Osteoblast (primary cell): ENCODE measurements at regions not wholly inside any gene's neighbourhood (a gene's known extent, or its start where the extent isn't known, plus 50 kb on each side); places are given as distances from the start of the nearest gene placed in this dataset.

Source experiments
- DNase-seq: peaks from one replicate; pipeline ENCODE4 v3.0.0; 2011; ENCODE audit warnings: low spot score, mixed read lengths; ENCODE audit not compliant: insufficient read length; ENCODE audit errors: missing footprints
- H2AFZ ChIP-seq: 2 replicates; pipeline ENCODE4 v1.6.0; 2011; ENCODE audit warnings: mild to moderate bottlenecking, low read length
- H3K27ac ChIP-seq: 2 replicates; pipeline ENCODE4 v1.5.1; 2011; ENCODE audit warnings: mild to moderate bottlenecking, low read depth, low read length, moderate library complexity
- H3K27me3 ChIP-seq: 2 replicates; pipeline ENCODE4 v1.6.0; 2012; ENCODE audit warnings: mild to moderate bottlenecking, control low read depth, inconsistent platforms, low read length, moderate library complexity; ENCODE audit not compliant: insufficient read depth
- H3K36me3 ChIP-seq: 2 replicates; pipeline ENCODE4 v1.5.1; 2011; ENCODE audit warnings: mild to moderate bottlenecking, low read length, control low read depth, moderate library complexity; ENCODE audit not compliant: insufficient read depth
- H3K4me1 ChIP-seq: 2 replicates; pipeline ENCODE4 v1.5.1; 2011; ENCODE audit warnings: mild to moderate bottlenecking, low read length, control low read depth, moderate library complexity; ENCODE audit not compliant: insufficient read depth
- H3K4me2 ChIP-seq: 2 replicates; pipeline ENCODE4 v1.6.0; 2011; ENCODE audit warnings: mild to moderate bottlenecking, low read length; ENCODE audit not compliant: insufficient read depth
- H3K4me3 ChIP-seq: fragments of 200-600 bp; sonication (generic); 3 replicates; pipeline ENCODE4 v1.5.1; 2012; ENCODE audit warnings: mild to moderate bottlenecking, low read length, inconsistent platforms; ENCODE audit not compliant: insufficient read depth
- H3K79me2 ChIP-seq: 2 replicates; pipeline ENCODE4 v1.6.0; 2012; ENCODE audit warnings: mild to moderate bottlenecking, low read length, control low read depth, inconsistent platforms; ENCODE audit not compliant: insufficient read depth
- H3K9me3 ChIP-seq: 2 replicates; pipeline ENCODE4 v1.5.1; 2011; ENCODE audit warnings: low read depth, low read length, control low read depth
- H4K20me1 ChIP-seq: 2 replicates; pipeline ENCODE4 v1.6.0; 2012; ENCODE audit warnings: mild to moderate bottlenecking, low read length, control low read depth; ENCODE audit not compliant: insufficient read depth
- CTCF ChIP-seq: IDR thresholded peaks from 2 replicates; pipeline ENCODE4 v1.5.1; 2011; ENCODE audit warnings: mild to moderate bottlenecking, low read depth, low read length, moderate library complexity; ENCODE audit errors: extremely low read depth

DNA sequence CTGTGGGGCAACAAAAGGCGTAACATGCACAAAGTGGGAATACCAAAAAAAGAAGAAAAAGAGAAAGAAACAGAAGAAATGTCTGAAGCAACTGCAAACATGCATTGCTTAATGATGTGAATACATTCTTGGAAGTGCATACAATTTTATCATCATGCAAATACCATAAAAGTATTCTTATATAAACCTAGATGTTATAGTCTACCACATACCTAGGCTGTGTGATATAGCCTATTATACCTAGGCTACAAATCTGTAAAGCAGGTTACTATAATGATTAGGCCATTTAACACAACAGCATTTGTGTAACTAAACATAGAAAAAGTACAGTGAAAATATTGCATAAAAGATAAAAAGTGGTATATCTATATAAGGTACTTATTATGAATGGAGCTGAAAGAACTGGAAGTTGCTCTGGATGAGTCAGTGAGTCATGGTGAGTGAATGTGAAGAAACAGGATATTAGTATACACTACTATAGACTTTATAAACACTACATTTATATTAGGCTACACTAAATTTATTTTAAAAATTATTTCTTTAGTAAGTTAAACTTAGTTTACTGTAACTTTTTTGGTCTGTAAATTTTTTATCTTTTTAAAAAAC, 319.4 kb upstream of the KCNH7 start:
- H3K27ac ChIP-seq: no peak overlapping the region
- DNase-seq: no peak
- H3K27me3 ChIP-seq: no peaks in the 10 kb centered on the region
- H2AFZ ChIP-seq: no peak overlapping the region
- no peaks in the 10 kb centered on the region for H3K9me3 ChIP-seq
- no peak overlapping the region for H3K4me3 ChIP-seq
- no peaks in the 10 kb centered on the region for H3K79me2 ChIP-seq
- H3K4me2 ChIP-seq: no peak overlapping the region
- peaks cover 10% of the 10 kb centered on the region for H3K4me1 ChIP-seq
- no peaks in the 10 kb centered on the region for H4K20me1 ChIP-seq
- no peaks in the 10 kb centered on the region for H3K36me3 ChIP-seq
- no peak for TF ChIP-seq CTCF

DNA sequence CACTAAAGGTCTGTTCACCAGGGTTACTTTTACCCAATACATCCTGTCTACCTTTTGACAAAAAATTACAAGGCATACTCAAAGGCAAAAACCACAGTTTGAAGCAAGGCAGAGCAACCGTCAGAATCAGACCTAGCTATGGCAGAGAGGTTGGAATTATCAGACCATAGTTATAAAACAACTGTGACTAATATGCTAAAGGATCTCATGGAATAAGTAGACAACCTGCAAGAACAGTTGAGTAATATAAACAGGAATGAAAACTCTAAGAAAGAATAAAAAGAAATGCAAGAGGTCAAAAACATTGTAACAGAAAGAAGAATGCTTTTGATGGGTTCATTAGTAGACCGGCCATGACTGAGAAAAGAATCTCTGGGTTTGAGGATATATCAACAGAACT, 318.8 kb upstream of the KCNH7 start:
- no peak overlapping the region for H2AFZ ChIP-seq
- peak; percentile 65 for DNase-seq
- H3K4me3 ChIP-seq: no peak overlapping the region
- H4K20me1 ChIP-seq: no peaks in the 10 kb centered on the region
- H3K27ac ChIP-seq: no peak overlapping the region
- H3K79me2 ChIP-seq: no peaks in the 10 kb centered on the region
- H3K27me3 ChIP-seq: no peaks in the 10 kb centered on the region
- H3K36me3 ChIP-seq: no peaks in the 10 kb centered on the region
- no peak overlapping the region for H3K4me2 ChIP-seq
- no peaks in the 10 kb centered on the region for H3K9me3 ChIP-seq
- TF ChIP-seq CTCF: no peak
- peaks cover 10% of the 10 kb centered on the region for H3K4me1 ChIP-seq

DNA sequence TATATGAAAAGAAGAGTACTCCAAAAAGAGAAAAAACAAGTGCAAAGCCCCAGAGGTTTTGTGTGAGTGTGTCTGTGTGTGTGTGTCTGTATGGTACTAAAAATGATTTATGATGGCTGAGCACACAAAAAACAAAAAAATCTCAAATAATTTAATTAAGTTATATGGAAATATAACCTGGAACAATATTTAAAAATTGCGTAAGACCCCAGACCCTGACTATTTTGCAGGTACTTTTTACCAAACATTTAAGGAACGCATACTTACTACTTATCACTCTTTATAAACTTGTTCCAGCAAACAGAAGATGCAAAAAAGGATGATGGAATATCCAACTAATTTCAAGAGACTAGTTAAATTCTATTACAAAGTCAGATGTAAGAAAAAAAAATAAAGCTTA, 317.4 kb upstream of the KCNH7 start:
- TF ChIP-seq CTCF: no peak

DNA sequence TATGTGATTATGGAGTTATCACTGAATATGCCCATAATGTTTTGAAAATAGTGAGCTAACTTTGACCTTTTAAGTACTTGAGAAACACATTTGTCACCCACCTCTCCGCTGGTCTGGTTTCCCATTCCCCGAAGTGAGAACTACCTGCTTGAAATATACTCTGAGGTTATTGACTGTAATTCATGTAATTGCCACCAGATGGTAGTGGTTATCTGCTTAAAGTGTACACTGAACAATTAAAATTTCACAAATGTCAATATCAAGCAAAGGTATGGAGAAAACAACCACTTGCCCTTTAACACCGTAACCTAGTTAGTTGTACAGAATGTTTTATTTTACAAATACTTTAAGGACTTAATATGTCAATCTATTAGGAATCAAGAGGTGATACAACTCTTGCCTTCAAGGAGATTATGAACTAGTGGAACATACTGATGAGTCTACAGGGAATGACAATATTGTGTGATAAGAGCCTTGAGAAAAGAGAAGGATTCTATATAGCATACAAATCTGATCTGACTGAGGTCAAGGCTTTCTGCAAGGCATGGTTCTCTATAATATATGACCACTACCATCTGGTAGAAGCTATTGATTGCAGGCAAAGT, 316.8 kb upstream of the KCNH7 start:
- Histone ChIP-seq H2AFZ (no peak overlapping the region), H3K27me3 (no peaks in the 10 kb centered on the region), H3K4me2 (no peak overlapping the region), H3K4me3 (no peak overlapping the region), H4K20me1 (no peaks in the 10 kb centered on the region), H3K4me1 (peaks cover 10% of the 10 kb centered on the region), H3K27ac (no peak overlapping the region), H3K9me3 (no peaks in the 10 kb centered on the region), H3K79me2 (no peaks in the 10 kb centered on the region), H3K36me3 (no peaks in the 10 kb centered on the region)
- DNase-seq: peak; percentile 70
- TF ChIP-seq CTCF: peak; percentile 64

More for the DNA sequence above, 317.4 kb upstream of the KCNH7 start:
- H3K4me2 ChIP-seq: no peak overlapping the region
- peaks cover 10% of the 10 kb centered on the region for H3K4me1 ChIP-seq
- no peak overlapping the region for H3K4me3 ChIP-seq
- H3K27ac ChIP-seq: no peak overlapping the region
- H2AFZ ChIP-seq: no peak overlapping the region
- H3K36me3 ChIP-seq: no peaks in the 10 kb centered on the region
- H3K27me3 ChIP-seq: no peaks in the 10 kb centered on the region
- no peaks in the 10 kb centered on the region for H4K20me1 ChIP-seq
- H3K79me2 ChIP-seq: no peaks in the 10 kb centered on the region
- H3K9me3 ChIP-seq: no peaks in the 10 kb centered on the region
- no peak for DNase-seq
